Mesodermal cell (in vitro differentiated cells): ENCODE measurements at regions not wholly inside any gene's neighbourhood (a gene's known extent, or its start where the extent isn't known, plus 50 kb on each side); places are given as distances from the start of the nearest gene placed in this dataset.

ENCODE experiments used
- H3K27ac ChIP-seq: 2 replicates; pipeline ENCODE4 v1.7.0; 2013; ENCODE audit warnings: mild to moderate bottlenecking, low read depth, low read length, moderate library complexity; ENCODE audit not compliant: severe bottlenecking
- H3K36me3 ChIP-seq: 2 replicates; pipeline ENCODE4 v1.7.1; 2013; ENCODE audit warnings: mild to moderate bottlenecking, low read length, moderate library complexity; ENCODE audit not compliant: control insufficient read depth, insufficient read depth
- H3K4me1 ChIP-seq: one replicate; pipeline ENCODE4 v1.7.1; 2013; ENCODE audit warnings: mild to moderate bottlenecking, low read length; ENCODE audit not compliant: insufficient read depth, control insufficient read depth, poor library complexity, severe bottlenecking
- H3K4me3 ChIP-seq: 2 replicates; pipeline ENCODE4 v1.7.0; 2013; ENCODE audit warnings: low read length, control low read depth, mild to moderate bottlenecking; ENCODE audit not compliant: insufficient read depth, poor library complexity, severe bottlenecking; ENCODE audit errors: extremely low read depth
- H3K9me3 ChIP-seq: 2 replicates; pipeline ENCODE4 v1.7.1; 2013; ENCODE audit warnings: mild to moderate bottlenecking, low read length, moderate library complexity; ENCODE audit not compliant: control insufficient read depth
- WGBS, 2 experiments: methylation state at CpG; one replicate each; pipeline ENCODE4 v1.1.5; 2013; ENCODE audit warnings: missing lambda C conversion rate in 2 of 2; ENCODE audit not compliant: insufficient coverage in 2 of 2; 5-methylcytosine and 5-hydroxymethylcytosine counted together

- Histone ChIP-seq H3K4me1 (no peaks in the 10 kb centered on the region), H3K4me3 (no peak overlapping the region), H3K36me3 (no peaks in the 10 kb centered on the region), H3K27ac (no peak overlapping the region), H3K9me3 (no peaks in the 10 kb centered on the region)
- no CpG with 5 or more reads among the region's 1 CpG for WGBS, 2 experiments
These were observed 96.2 kb upstream of the TSHZ3 start for GRCh38 chr19:31445406-31445805.

DNA sequence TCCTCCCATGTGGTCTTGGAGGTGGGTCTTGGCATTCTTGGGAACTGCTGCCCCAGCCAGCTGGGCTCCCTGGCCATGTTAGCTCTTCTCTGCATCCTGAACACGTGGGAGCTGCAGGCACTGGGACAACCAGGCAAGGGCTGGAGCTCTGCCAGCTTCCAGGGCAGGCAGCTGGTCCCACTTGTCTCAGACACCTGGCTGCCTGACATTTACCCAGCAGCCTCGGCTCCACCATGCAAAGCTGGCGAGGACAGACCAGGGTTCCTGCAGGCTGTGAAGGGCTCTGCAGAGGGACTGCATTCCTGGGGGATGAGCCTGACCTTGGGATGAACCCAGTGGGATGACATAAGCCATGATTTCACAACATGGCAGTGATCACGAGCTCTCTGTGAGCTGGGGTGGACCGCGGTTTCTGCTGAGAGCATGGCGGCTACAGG lies 99.0 kb upstream of the TSHZ3 start:
- Histone ChIP-seq H3K36me3 (no peaks in the 10 kb centered on the region), H3K9me3 (no peaks in the 10 kb centered on the region), H3K4me3 (no peak overlapping the region), H3K4me1 (no peaks in the 10 kb centered on the region), H3K27ac (no peak overlapping the region)
- WGBS, 2 experiments, result 85% methylated on average over 3 to 7 of the region's 7 CpGs

GRCh38 chr19:31449379-31449778 lies 100.1 kb upstream of the TSHZ3 start:
- H3K27ac ChIP-seq, result no peak overlapping the region
- no peaks in the 10 kb centered on the region for H3K9me3 ChIP-seq
- H3K4me3 ChIP-seq, result no peak overlapping the region
- no peaks in the 10 kb centered on the region for H3K4me1 ChIP-seq
- H3K36me3 ChIP-seq, result no peaks in the 10 kb centered on the region
- WGBS, 2 experiments, result 93 to 100% methylated on average over 4 of the region's 4 CpGs

GRCh38 chr19:31450696-31451095 lies 101.5 kb upstream of the TSHZ3 start:
- 80 to 97% methylated on average over 4 to 5 of the region's 5 CpGs for WGBS, 2 experiments

DNA sequence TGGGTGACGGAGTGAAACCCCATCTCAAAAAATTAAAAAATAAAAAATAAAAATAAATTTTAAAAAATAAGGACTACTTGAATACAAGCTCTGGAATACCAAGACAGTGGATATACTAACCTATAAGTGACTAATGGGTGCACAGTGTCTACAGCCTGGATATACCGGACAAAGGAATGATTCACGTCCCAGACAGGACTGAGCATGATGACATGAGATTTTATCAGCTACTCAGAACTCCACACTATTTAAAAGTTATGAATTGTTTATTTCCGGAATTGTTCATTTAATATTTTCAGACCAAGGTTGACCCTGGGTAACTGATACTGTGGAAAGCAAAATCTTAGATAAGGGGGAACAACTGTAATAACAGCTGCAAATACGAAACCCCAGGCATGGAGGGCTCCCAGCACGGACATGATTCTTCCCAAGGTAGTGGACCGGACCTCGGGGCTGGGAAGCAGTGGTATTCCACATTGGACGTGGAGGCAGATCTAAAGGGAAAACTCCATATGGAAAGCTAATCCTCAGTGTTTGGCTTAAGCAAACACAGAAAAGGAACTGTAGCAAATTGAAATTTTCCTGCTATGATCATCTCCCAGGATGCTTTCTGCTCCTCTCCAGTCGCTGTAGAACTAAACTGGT lies 102.6 kb upstream of the TSHZ3 start:
- Histone ChIP-seq H3K9me3 (no peaks in the 10 kb centered on the region), H3K4me1 (no peaks in the 10 kb centered on the region), H3K36me3 (no peaks in the 10 kb centered on the region), H3K27ac (no peak overlapping the region), H3K4me3 (no peak overlapping the region)
- 81 to 91% methylated on average over 6 to 7 of the region's 10 CpGs for whole genome bisulfite sequencing, 2 experiments

More at GRCh38 chr19:31450696-31451095, 101.5 kb upstream of the TSHZ3 start:
- Histone ChIP-seq H3K4me1 (no peaks in the 10 kb centered on the region), H3K36me3 (no peaks in the 10 kb centered on the region), H3K27ac (no peak overlapping the region), H3K4me3 (no peak overlapping the region), H3K9me3 (no peaks in the 10 kb centered on the region)

- Histone ChIP-seq H3K4me3 (no peak overlapping the region), H3K4me1 (no peaks in the 10 kb centered on the region), H3K36me3 (no peaks in the 10 kb centered on the region), H3K27ac (no peak overlapping the region), H3K9me3 (no peaks in the 10 kb centered on the region)
- 94% methylated on average over 2 of the region's 3 CpGs; no CpG with 5 or more reads in 1 of the 2 experiments for WGBS, 2 experiments
These were observed 110.2 kb upstream of the TSHZ3 start for GRCh38 chr19:31459430-31459829.

- Histone ChIP-seq H3K9me3 (no peaks in the 10 kb centered on the region), H3K27ac (no peak overlapping the region), H3K4me3 (no peak overlapping the region), H3K36me3 (no peaks in the 10 kb centered on the region), H3K4me1 (no peaks in the 10 kb centered on the region)
- 82 to 86% methylated on average over 1 to 3 of the region's 3 CpGs for WGBS, 2 experiments
These were observed 112.7 kb upstream of the TSHZ3 start for GRCh38 chr19:31461814-31462539.

- H3K27ac ChIP-seq, result no peak overlapping the region
- H3K36me3 ChIP-seq, result no peaks in the 10 kb centered on the region
- H3K4me1 ChIP-seq, result no peaks in the 10 kb centered on the region
- no peaks in the 10 kb centered on the region for H3K9me3 ChIP-seq
- H3K4me3 ChIP-seq, result no peak overlapping the region
- 89 to 91% methylated on average over 8 to 9 of the region's 10 CpGs for WGBS, 2 experiments
These were observed 121.1 kb upstream of the TSHZ3 start for GRCh38 chr19:31470229-31470939.

- Histone ChIP-seq H3K9me3 (no peaks in the 10 kb centered on the region), H3K4me3 (no peak overlapping the region), H3K27ac (no peak overlapping the region), H3K36me3 (no peaks in the 10 kb centered on the region), H3K4me1 (no peaks in the 10 kb centered on the region)
- 83 to 89% methylated on average over 4 to 5 of the region's 5 CpGs for WGBS, 2 experiments
These were observed 121.7 kb upstream of the TSHZ3 start for GRCh38 chr19:31470952-31471351.

DNA sequence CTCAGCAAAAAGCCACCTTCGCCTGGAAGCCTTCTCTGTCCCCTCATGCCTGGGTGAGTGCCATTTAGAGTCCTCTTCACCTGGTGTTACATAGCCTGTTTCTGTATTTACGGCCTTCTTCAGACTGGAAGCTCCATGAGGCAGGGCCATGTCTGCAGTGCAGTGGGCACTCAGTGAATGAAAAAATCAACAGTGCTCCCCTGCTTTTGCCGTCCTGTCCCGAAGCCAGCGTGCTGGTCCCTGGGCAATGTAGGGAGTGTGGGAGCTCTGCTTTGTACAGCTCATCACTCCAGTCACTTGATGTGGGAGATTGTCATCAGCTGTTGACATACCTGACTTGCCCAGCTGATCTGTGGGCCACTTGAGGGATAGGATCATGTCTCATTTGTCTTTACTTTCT lies 129.0 kb upstream of the TSHZ3 start:
- WGBS, 2 experiments, result 93 to 94% methylated on average over 3 to 5 of the region's 5 CpGs
- peaks cover 2% of the 10 kb centered on the region for H3K9me3 ChIP-seq
- H3K4me3 ChIP-seq, result no peak overlapping the region

More for the DNA sequence above, 129.0 kb upstream of the TSHZ3 start:
- H3K27ac ChIP-seq, result no peak overlapping the region
- H3K4me1 ChIP-seq, result no peaks in the 10 kb centered on the region
- no peaks in the 10 kb centered on the region for H3K36me3 ChIP-seq
